ENCODE measurements at regions not wholly inside any gene's neighbourhood (a gene's known extent, or its start where the extent isn't known, plus 50 kb on each side); places are given as distances from the start of the nearest gene placed in this dataset.
"Not testable (repeated sequence)": the region's sequence is repeated elsewhere in the genome, so short reads cannot be mapped to it uniquely, and the experiment has no call there.

- H2BK120ac ChIP-seq (replicated peaks; ENCODE audit: low read depth, low read length); H2BK12ac ChIP-seq (ENCODE audit: low read depth, low read length); H4K8ac ChIP-seq (ENCODE audit: extremely low read depth, insufficient read depth, low read length); H4K20me1 ChIP-seq (replicated peaks in 1 of 2; ENCODE audit: control insufficient read depth in 1 of 2, insufficient read depth in 2 of 2, low read length in 2 of 2); H3K79me2 ChIP-seq (ENCODE audit: control insufficient read depth in 1 of 2, insufficient read depth in 2 of 2, low read length in 2 of 2); H3K9me3 ChIP-seq (ENCODE audit: insufficient read depth in 2 of 2, low read depth in 1 of 2, low read length in 1 of 2); H3K36me3 ChIP-seq (ENCODE audit: control insufficient read depth in 2 of 4, insufficient read depth in 4 of 4, low read length in 3 of 4); H3K9ac ChIP-seq (replicated peaks in 1 of 4; ENCODE audit: extremely low read depth in 1 of 4, low read depth in 3 of 4, low read length in 3 of 4); H2AFZ ChIP-seq (ENCODE audit: low read length); H2AK5ac ChIP-seq (ENCODE audit: low read depth, low read length); H3K79me1 ChIP-seq (ENCODE audit: low read depth, low read length); H3K27ac ChIP-seq (ENCODE audit: low read depth, low read length); H2BK5ac ChIP-seq (ENCODE audit: low read depth, low read length); H3K27me3 ChIP-seq (replicated peaks in 1 of 4; ENCODE audit: control insufficient read depth in 3 of 4, extremely low read depth in 1 of 4, insufficient read depth in 3 of 4, low read length in 3 of 4); H3K56ac ChIP-seq (replicated peaks; ENCODE audit: insufficient read length, low read depth, low read length); H3K4me3 ChIP-seq (ENCODE audit: extremely low read depth in 1 of 4, insufficient read depth in 2 of 4, low read depth in 3 of 4, low read length in 4 of 4); H3K18ac ChIP-seq (ENCODE audit: extremely low read depth, low read length); H3K14ac ChIP-seq (ENCODE audit: insufficient read length); H2BK15ac ChIP-seq (ENCODE audit: low read length); H3K4me1 ChIP-seq (replicated peaks in 1 of 4; ENCODE audit: control insufficient read depth in 3 of 4, insufficient read depth in 4 of 4, low read length in 3 of 4); FAIRE-seq; H3K4me2 ChIP-seq (ENCODE audit: insufficient read depth in 1 of 2, low read depth in 2 of 2, low read length in 2 of 2); H4K5ac ChIP-seq (ENCODE audit: insufficient read length, low read depth, low read length); H3K4ac ChIP-seq (replicated peaks; ENCODE audit: insufficient read length, low read depth, low read length); H3K23me2 ChIP-seq (ENCODE audit: low read depth, low read length); POLR2A ChIA-PET (ENCODE audit: partially characterized antibody); DNase-seq (ENCODE audit: low read depth in 1 of 2, low spot score in 2 of 2); H3K23ac ChIP-seq (ENCODE audit: insufficient read length); H2BK20ac ChIP-seq (ENCODE audit: low read length); H4K91ac ChIP-seq (replicated peaks; ENCODE audit: insufficient read length, low read length): not testable (repeated sequence)
- CTCF ChIA-PET (ENCODE audit: partially characterized antibody): interaction anchor here (0.6 kb wide), 1 partner anchor 344 kb away, joined by 3 read pairs; no protein-coding TSS in a partner anchor
- no CpG with 5 or more reads among the region's 5 CpGs for WGBS, 2 experiments (ENCODE audit: extremely low coverage in 1 of 2, insufficient coverage in 1 of 2, insufficient read length in 1 of 2, insufficient replicate concordance in 2 of 2, low coverage in 1 of 2, low lambda C conversion rate in 2 of 2, missing lambda C conversion rate in 1 of 2)
These were observed 259.9 kb downstream of the ZFY start for GRCh38 chrY:3195035-3195434.

- H2AK5ac ChIP-seq (ENCODE audit: low read depth, low read length); H2BK5ac ChIP-seq (ENCODE audit: low read depth, low read length); H4K5ac ChIP-seq (ENCODE audit: insufficient read length, low read depth, low read length); H3K23me2 ChIP-seq (ENCODE audit: low read depth, low read length); H4K20me1 ChIP-seq (replicated peaks in 1 of 2; ENCODE audit: control insufficient read depth in 1 of 2, insufficient read depth in 2 of 2, low read length in 2 of 2); H4K8ac ChIP-seq (ENCODE audit: extremely low read depth, insufficient read depth, low read length); H4K91ac ChIP-seq (replicated peaks; ENCODE audit: insufficient read length, low read length); H3K4me2 ChIP-seq (ENCODE audit: insufficient read depth in 1 of 2, low read depth in 2 of 2, low read length in 2 of 2); CTCF ChIA-PET (ENCODE audit: partially characterized antibody); H3K56ac ChIP-seq (replicated peaks; ENCODE audit: insufficient read length, low read depth, low read length); H3K4me1 ChIP-seq (replicated peaks in 1 of 4; ENCODE audit: control insufficient read depth in 3 of 4, insufficient read depth in 4 of 4, low read length in 3 of 4); H3K79me1 ChIP-seq (ENCODE audit: low read depth, low read length); DNase-seq (ENCODE audit: low read depth in 1 of 2, low spot score in 2 of 2); H3K4me3 ChIP-seq (ENCODE audit: extremely low read depth in 1 of 4, insufficient read depth in 2 of 4, low read depth in 3 of 4, low read length in 4 of 4); POLR2A ChIA-PET (ENCODE audit: partially characterized antibody); H3K9me3 ChIP-seq (ENCODE audit: insufficient read depth in 2 of 2, low read depth in 1 of 2, low read length in 1 of 2); H3K18ac ChIP-seq (ENCODE audit: extremely low read depth, low read length); H2BK20ac ChIP-seq (ENCODE audit: low read length); H3K27me3 ChIP-seq (replicated peaks in 1 of 4; ENCODE audit: control insufficient read depth in 3 of 4, extremely low read depth in 1 of 4, insufficient read depth in 3 of 4, low read length in 3 of 4); H3K23ac ChIP-seq (ENCODE audit: insufficient read length); H2BK15ac ChIP-seq (ENCODE audit: low read length); H3K4ac ChIP-seq (replicated peaks; ENCODE audit: insufficient read length, low read depth, low read length); H3K27ac ChIP-seq (ENCODE audit: low read depth, low read length); H3K79me2 ChIP-seq (ENCODE audit: control insufficient read depth in 1 of 2, insufficient read depth in 2 of 2, low read length in 2 of 2); H3K9ac ChIP-seq (replicated peaks in 1 of 4; ENCODE audit: extremely low read depth in 1 of 4, low read depth in 3 of 4, low read length in 3 of 4); H3K36me3 ChIP-seq (ENCODE audit: control insufficient read depth in 2 of 4, insufficient read depth in 4 of 4, low read length in 3 of 4); FAIRE-seq; H2AFZ ChIP-seq (ENCODE audit: low read length); H3K14ac ChIP-seq (ENCODE audit: insufficient read length); H2BK12ac ChIP-seq (ENCODE audit: low read depth, low read length); H2BK120ac ChIP-seq (replicated peaks; ENCODE audit: low read depth, low read length): not testable (repeated sequence)
- WGBS, 2 experiments (ENCODE audit: extremely low coverage in 1 of 2, insufficient coverage in 1 of 2, insufficient read length in 1 of 2, insufficient replicate concordance in 2 of 2, low coverage in 1 of 2, low lambda C conversion rate in 2 of 2, missing lambda C conversion rate in 1 of 2): 83% methylated on average over 3 of the region's 3 CpGs; no CpG with 5 or more reads in 1 of the 2 experiments
These were observed 267.1 kb downstream of the ZFY start for GRCh38 chrY:3202287-3202686.

Measured in H1 (cell line).